ENCODE measurements at regions not wholly inside any gene's neighbourhood (a gene's known extent, or its start where the extent isn't known, plus 50 kb on each side); places are given as distances from the start of the nearest gene placed in this dataset.

GRCh38 chr6:91243436-91243835 is 656.6 kb upstream of the MAP3K7 start:
- no peak for TF ChIP-seq CTCF (conservative IDR thresholded peaks at IDR 0.05 in 1 of 2, IDR thresholded peaks at IDR 0.05 in 1 of 2; ENCODE audit: low read depth in 1 of 2, low read length in 2 of 2)
- no peak for TF ChIP-seq EZH2 (IDR thresholded peaks at IDR 0.05; ENCODE audit: low read length, missing control alignments)

All from fibroblast of lung (primary cell).